ENCODE measurements at regions not wholly inside any gene's neighbourhood (a gene's known extent, or its start where the extent isn't known, plus 50 kb on each side); places are given as distances from the start of the nearest gene placed in this dataset.
"Not testable (repeated sequence)": the region's sequence is repeated elsewhere in the genome, so short reads cannot be mapped to it uniquely, and the experiment has no call there.

DNA sequence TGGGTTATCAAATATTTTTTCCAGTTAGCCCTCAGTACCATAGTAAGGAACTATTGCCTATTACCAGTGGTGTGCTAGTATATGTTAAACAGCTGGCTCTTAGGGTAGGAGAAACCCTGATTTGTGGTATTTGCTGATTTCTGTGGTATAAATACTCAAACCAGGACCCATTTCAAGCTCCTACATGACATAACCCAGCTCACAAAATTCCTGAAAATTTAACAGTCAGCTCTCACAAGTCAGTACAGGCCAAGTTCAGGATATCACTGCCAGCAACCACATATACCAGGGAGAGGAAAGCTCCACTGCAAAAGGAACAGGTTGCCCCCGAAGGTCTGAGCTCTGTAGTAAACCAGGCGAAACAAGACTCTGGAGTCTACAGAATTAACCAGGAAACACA is 315.3 kb downstream of the NOVA1 start:
- Histone ChIP-seq H4K20me1 (ENCODE audit: insufficient read depth) (no peaks in the 10 kb centered on the region), H2AFZ (ENCODE audit: low read depth, low read length) (no peak overlapping the region), H3K9me3 (ENCODE audit: low read length) (no peaks in the 10 kb centered on the region), H3K36me3 (ENCODE audit: insufficient read depth, low read length) (no peaks in the 10 kb centered on the region), H3K9ac (ENCODE audit: low read length) (no peak overlapping the region), H3K27me3 (ENCODE audit: insufficient read depth, low read depth, low read length) (no peaks in the 10 kb centered on the region), H3K9me2 (ENCODE audit: insufficient read depth, low read length) (no peaks in the 10 kb centered on the region), H3K4me2 (ENCODE audit: low read length) (no peak overlapping the region), H3K4me3 (ENCODE audit: low read length) (no peak overlapping the region), H3K27ac (ENCODE audit: low read length) (no peak overlapping the region), H3K79me2 (replicated peaks; ENCODE audit: insufficient read depth, low read length) (no peaks in the 10 kb centered on the region), H3F3A (ENCODE audit: insufficient read depth, low read length, poor library complexity, severe bottlenecking) (no peaks in the 10 kb centered on the region)
- TF ChIP-seq SMC3 (conservative IDR thresholded peaks at IDR 0.05; ENCODE audit: poor library complexity) (no peak), MXI1 (conservative IDR thresholded peaks at IDR 0.05; ENCODE audit: poor library complexity, severe bottlenecking) (no peak), RAD21 (conservative IDR thresholded peaks at IDR 0.05) (no peak), EZH2 (IDR thresholded peaks at IDR 0.05; ENCODE audit: borderline replicate concordance, insufficient read depth, low read length, poor library complexity, severe bottlenecking) (no peak), REST (IDR thresholded peaks at IDR 0.05; ENCODE audit: borderline replicate concordance) (no peak), EP300 (conservative IDR thresholded peaks at IDR 0.05; ENCODE audit: poor library complexity, severe bottlenecking) (no peak), POLR2AphosphoS5 (IDR thresholded peaks at IDR 0.05) (no peak), TAF1 (IDR thresholded peaks at IDR 0.05; ENCODE audit: low read depth) (no peak)
- TF ChIP-seq, protein P1, sequence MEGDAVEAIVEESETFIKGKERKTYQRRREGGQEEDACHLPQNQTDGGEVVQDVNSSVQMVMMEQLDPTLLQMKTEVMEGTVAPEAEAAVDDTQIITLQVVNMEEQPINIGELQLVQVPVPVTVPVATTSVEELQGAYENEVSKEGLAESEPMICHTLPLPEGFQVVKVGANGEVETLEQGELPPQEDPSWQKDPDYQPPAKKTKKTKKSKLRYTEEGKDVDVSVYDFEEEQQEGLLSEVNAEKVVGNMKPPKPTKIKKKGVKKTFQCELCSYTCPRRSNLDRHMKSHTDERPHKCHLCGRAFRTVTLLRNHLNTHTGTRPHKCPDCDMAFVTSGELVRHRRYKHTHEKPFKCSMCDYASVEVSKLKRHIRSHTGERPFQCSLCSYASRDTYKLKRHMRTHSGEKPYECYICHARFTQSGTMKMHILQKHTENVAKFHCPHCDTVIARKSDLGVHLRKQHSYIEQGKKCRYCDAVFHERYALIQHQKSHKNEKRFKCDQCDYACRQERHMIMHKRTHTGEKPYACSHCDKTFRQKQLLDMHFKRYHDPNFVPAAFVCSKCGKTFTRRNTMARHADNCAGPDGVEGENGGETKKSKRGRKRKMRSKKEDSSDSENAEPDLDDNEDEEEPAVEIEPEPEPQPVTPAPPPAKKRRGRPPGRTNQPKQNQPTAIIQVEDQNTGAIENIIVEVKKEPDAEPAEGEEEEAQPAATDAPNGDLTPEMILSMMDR (IDR thresholded peaks at IDR 0.05; ENCODE audit: poor library complexity, severe bottlenecking) = no peak

GRCh38 chr14:26282011-26282410 is 315.8 kb downstream of the NOVA1 start:
- H3K36me3 ChIP-seq (ENCODE audit: insufficient read depth, low read length); H3K27ac ChIP-seq (ENCODE audit: low read length); H3K9ac ChIP-seq (ENCODE audit: low read length); H3K79me2 ChIP-seq (replicated peaks; ENCODE audit: insufficient read depth, low read length); H3K4me3 ChIP-seq (ENCODE audit: low read length); H3K27me3 ChIP-seq (ENCODE audit: insufficient read depth, low read depth, low read length); H3K9me3 ChIP-seq (ENCODE audit: low read length); H4K20me1 ChIP-seq (ENCODE audit: insufficient read depth); H3K9me2 ChIP-seq (ENCODE audit: insufficient read depth, low read length); H2AFZ ChIP-seq (ENCODE audit: low read depth, low read length); H3K4me2 ChIP-seq (ENCODE audit: low read length); H3F3A ChIP-seq (ENCODE audit: insufficient read depth, low read length, poor library complexity, severe bottlenecking): not testable (repeated sequence)

Data from neural cell (in vitro differentiated cells).